Left lung (tissue), 4 donors: ENCODE measurements at regions not wholly inside any gene's neighbourhood (a gene's known extent, or its start where the extent isn't known, plus 50 kb on each side); places are given as distances from the start of the nearest gene placed in this dataset.
A peak's percentile ranks its signal among the peaks of the same experiment; 100 is the strongest.

Experiments used
- ATAC-seq: fragments of 200-7000 bp; cut with Tn5 transposase; one replicate; pipeline ENCODE4 v1.9.1; 2020; ENCODE audit warnings: moderate library complexity
- DNase-seq, 4 donors: peaks; one replicate each; pipeline ENCODE4 v3.0.0-alpha.2; 2013 to 2020
- H3K27ac ChIP-seq, 2 donors: fragments of 200-600 bp; sonication (generic) in 1 of 2; one replicate each; pipeline versions ENCODE4 v1.5.0 to v1.8.0; 2020 to 2021
- H3K27me3 ChIP-seq, 2 donors: fragments of 200-600 bp; sonication (generic) in 1 of 2; one replicate each; pipeline versions ENCODE4 v1.5.0 to v1.8.0; 2020 to 2021
- H3K36me3 ChIP-seq, 2 donors: fragments of 200-600 bp; sonication (generic) in 1 of 2; one replicate each; pipeline versions ENCODE4 v1.5.0 to v1.8.0; 2020 to 2021
- H3K4me1 ChIP-seq, 2 donors: fragments of 200-600 bp; one replicate each; pipeline ENCODE4 v1.8.0; 2021
- H3K4me3 ChIP-seq, 2 donors: fragments of 200-600 bp; sonication (generic) in 1 of 2; one replicate each; pipeline versions ENCODE4 v1.5.0 to v1.8.0; 2020 to 2021; ENCODE audit warnings: mild to moderate bottlenecking in 1 of 2
- H3K9me3 ChIP-seq, 2 donors: fragments of 200-600 bp; sonication (generic) in 1 of 2; one replicate each; pipeline versions ENCODE4 v1.5.0 to v1.8.0; 2020 to 2021
- intact Hi-C, 2 donors: fragments of 100-400 bp; cut with DNase I; formaldehyde crosslinking; loops; one replicate each; pipeline versions ENCODE4 v1.11.2 to v1.14.2; 2022
- TF ChIP-seq, protein P1 (sequence below), 2 donors: fragments of 200-600 bp; sonication (generic) in 1 of 2; IDR thresholded peaks; one replicate each; pipeline versions ENCODE4 v1.5.0 to v1.8.0; 2021; ENCODE audit warnings: antibody characterized with exemption in 2 of 2
- donor health status: DM: no; HTN: yes; CAD: no.
- donor health status: DM: no; HTN: no; CAD: no.

DNA sequence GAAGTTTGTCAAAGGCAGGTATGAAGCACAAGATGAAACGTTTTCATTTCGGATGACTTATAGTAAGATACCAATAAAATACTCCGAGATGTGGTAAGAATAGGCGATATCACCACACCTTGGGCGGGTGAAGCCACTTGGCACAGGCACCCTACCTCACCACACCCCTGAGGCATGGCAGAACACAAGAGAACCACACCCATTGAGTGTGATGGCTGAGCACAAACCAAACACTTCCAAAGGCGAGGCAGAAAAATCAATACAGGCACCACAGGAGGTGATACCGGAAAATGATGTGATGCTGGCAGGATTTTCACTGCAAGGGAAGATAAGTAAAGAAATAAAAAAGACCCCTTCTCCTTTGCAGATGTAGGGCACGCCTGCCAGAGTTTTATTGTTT, 332.9 kb upstream of the PRDM1 start:
- H3K27me3 ChIP-seq, result no peaks in the 10 kb centered on the region
- H3K4me1 ChIP-seq, result no peaks in the 10 kb centered on the region
- H3K4me3 ChIP-seq, result no peak overlapping the region
- H3K36me3 ChIP-seq, result no peaks in the 10 kb centered on the region
- intact Hi-C loops, result no loop called here
- no peak overlapping the region for H3K27ac ChIP-seq
- TF ChIP-seq, protein P1, sequence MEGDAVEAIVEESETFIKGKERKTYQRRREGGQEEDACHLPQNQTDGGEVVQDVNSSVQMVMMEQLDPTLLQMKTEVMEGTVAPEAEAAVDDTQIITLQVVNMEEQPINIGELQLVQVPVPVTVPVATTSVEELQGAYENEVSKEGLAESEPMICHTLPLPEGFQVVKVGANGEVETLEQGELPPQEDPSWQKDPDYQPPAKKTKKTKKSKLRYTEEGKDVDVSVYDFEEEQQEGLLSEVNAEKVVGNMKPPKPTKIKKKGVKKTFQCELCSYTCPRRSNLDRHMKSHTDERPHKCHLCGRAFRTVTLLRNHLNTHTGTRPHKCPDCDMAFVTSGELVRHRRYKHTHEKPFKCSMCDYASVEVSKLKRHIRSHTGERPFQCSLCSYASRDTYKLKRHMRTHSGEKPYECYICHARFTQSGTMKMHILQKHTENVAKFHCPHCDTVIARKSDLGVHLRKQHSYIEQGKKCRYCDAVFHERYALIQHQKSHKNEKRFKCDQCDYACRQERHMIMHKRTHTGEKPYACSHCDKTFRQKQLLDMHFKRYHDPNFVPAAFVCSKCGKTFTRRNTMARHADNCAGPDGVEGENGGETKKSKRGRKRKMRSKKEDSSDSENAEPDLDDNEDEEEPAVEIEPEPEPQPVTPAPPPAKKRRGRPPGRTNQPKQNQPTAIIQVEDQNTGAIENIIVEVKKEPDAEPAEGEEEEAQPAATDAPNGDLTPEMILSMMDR (IDR thresholded peaks at IDR 0.05), result no peak
- DNase-seq (no peak), ATAC-seq (no peak)
- H3K9me3 ChIP-seq, result no peaks in the 10 kb centered on the region

DNA sequence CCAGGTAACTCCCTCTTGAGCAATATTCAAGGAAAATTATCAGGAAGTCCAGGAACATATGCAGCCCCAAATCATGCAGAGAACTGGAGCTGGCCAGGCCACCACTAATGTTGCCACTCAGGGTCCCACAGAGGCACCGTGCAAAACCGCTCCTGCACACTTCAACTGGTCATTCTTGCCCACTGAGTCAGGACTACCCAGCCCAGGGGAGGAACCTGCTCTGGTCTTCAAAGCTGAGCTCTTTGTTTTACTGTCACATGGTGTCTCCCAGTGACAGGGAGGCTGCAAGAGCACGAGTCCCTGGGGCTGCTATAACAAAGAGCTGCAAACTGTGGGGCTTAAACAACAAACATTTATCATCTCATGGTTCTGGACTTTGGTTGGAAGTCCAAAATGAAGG, 336.0 kb upstream of the PRDM1 start:
- intact Hi-C loops, result no loop called here
- DNase-seq, result peak in 1 of 4 donors; percentile 25
- no peak for ATAC-seq
- Histone ChIP-seq H3K9me3 (no peaks in the 10 kb centered on the region), H3K27me3 (no peaks in the 10 kb centered on the region), H3K4me1 (peaks cover 0 to 3% of the 10 kb centered on the region in 2 donors), H3K4me3 (no peak overlapping the region), H3K27ac (no peak overlapping the region), H3K36me3 (no peaks in the 10 kb centered on the region)
- TF ChIP-seq, protein P1 (IDR thresholded peaks at IDR 0.05), result no peak

DNA sequence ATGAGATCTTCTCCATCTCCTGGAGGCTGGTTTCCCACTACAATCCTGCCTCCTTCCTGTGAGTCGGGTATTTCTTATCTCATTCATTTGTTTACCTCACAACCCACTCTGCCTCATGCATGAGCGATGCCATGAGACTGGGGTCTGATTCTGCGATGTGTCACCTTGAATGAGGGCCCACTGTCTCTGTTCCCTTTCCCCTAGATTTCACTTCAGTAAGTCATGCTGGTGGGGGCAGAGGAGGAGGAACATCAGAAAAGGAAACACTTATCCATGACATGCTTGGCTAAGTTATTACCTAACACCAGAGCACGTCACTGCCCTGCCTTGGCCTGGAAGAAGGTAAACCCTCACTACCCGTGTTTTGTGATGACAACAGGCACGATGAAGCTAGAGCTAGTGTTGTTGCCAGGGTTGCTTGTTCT, 337.4 kb upstream of the PRDM1 start:
- H3K4me3 ChIP-seq, result no peak overlapping the region
- H3K36me3 ChIP-seq, result no peaks in the 10 kb centered on the region
- intact Hi-C loops, result no loop called here
- no peak overlapping the region for H3K27ac ChIP-seq
- peaks cover 0 to 3% of the 10 kb centered on the region in 2 donors for H3K4me1 ChIP-seq
- H3K9me3 ChIP-seq, result no peaks in the 10 kb centered on the region
- ATAC-seq (peak; percentile 52), DNase-seq (peak in 1 of 4 donors; percentile 35)
- H3K27me3 ChIP-seq, result no peaks in the 10 kb centered on the region
- TF ChIP-seq, protein P1 (IDR thresholded peaks at IDR 0.05), result no peak

DNA sequence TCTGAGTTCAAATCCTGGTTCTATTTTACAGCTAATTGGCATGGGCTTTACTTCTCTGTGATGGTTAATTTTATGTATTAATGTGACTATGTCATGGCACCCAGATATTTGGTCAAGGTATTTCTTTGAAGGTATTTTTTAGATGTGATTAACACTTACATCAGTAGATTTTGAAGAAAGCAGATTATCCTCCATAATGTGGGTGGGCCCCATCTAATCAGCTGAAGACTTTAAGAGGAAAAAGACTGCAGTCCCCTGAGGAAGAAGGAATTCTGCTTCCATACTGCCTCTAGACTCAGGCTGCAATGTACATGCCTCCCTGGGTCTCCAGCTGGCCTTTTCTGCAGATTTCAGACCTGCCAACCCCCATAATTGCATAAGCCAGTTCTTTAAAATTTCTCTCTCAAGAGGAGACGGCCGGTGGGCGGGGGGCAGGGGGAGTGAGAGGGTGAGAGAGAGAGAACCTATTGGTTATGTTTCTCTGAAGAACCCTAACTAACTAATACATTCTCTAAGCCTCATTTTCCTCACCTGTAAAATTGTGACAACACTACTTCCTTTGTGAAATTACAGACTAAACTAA, 338.2 kb upstream of the PRDM1 start:
- H3K4me1 ChIP-seq, result peaks cover 0 to 3% of the 10 kb centered on the region in 2 donors
- no peaks in the 10 kb centered on the region for H3K9me3 ChIP-seq
- H3K36me3 ChIP-seq, result no peaks in the 10 kb centered on the region
- intact Hi-C loops, result no loop called here
- DNase-seq (peak in 1 of 4 donors; percentile 48), ATAC-seq (no peak)
- H3K27me3 ChIP-seq, result no peaks in the 10 kb centered on the region
- TF ChIP-seq, protein P1 (IDR thresholded peaks at IDR 0.05), result no peak
- no peak overlapping the region for H3K4me3 ChIP-seq
- H3K27ac ChIP-seq, result no peak overlapping the region

DNA sequence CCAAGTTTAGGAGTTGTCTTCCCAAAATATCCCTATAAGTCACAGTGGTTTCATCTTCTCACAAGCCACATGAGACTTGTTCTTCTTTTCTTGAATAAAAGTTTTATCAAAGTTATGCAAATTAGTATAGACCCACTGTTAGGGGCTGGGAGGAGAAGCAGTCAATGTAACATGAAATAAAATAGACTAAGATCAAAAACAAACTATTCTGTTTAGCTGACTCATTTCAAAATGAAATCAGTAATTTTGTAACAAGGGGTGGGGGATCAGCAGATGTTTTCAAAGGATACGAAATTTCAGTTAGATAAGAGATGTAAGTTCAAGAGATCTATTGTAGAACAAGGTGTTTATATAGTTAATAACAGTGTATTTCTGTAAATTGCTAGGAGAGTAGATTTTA, 339.6 kb upstream of the PRDM1 start:
- ATAC-seq (no peak), DNase-seq (no peak)
- Histone ChIP-seq H3K27me3 (no peaks in the 10 kb centered on the region), H3K4me1 (peaks cover 0 to 3% of the 10 kb centered on the region in 2 donors), H3K4me3 (no peak overlapping the region), H3K27ac (no peak overlapping the region), H3K36me3 (no peaks in the 10 kb centered on the region), H3K9me3 (no peaks in the 10 kb centered on the region)
- TF ChIP-seq, protein P1 (IDR thresholded peaks at IDR 0.05), result no peak
- intact Hi-C loops, result no loop called here
